HG03175 (cell line): ENCODE measurements at regions not wholly inside any gene's neighbourhood (a gene's known extent, or its start where the extent isn't known, plus 50 kb on each side); places are given as distances from the start of the nearest gene placed in this dataset.
"Not testable (repeated sequence)": the region's sequence is repeated elsewhere in the genome, so short reads cannot be mapped to it uniquely, and the experiment has no call there.

ENCODE experiments used
- ATAC-seq: cut with Tn5 transposase; IDR thresholded peaks from one replicate; pipeline ENCODE4 v1.9.1; 2021; ENCODE audit warnings: mild to moderate bottlenecking, moderate library complexity; ENCODE audit not compliant: unreplicated experiment

- ATAC-seq = no peak
Observed at GRCh38 chrX:42832764-42833549, 55.0 kb upstream of the PPP1R2C start.

- ATAC-seq = not testable (repeated sequence)
Observed at GRCh38 chrX:42833550-42833940, 55.6 kb upstream of the PPP1R2C start.

GRCh38 chrX:42837101-42837726 lies 59.3 kb upstream of the PPP1R2C start:
- ATAC-seq = peak; percentile 43

- peak; percentile 87 for ATAC-seq
Observed at GRCh38 chrX:42837747-42838146, 59.8 kb upstream of the PPP1R2C start.

GRCh38 chrX:42839632-42840031 lies 61.7 kb upstream of the PPP1R2C start:
- no peak for ATAC-seq

- ATAC-seq = no peak
Observed at GRCh38 chrX:42846741-42847140, 68.8 kb upstream of the PPP1R2C start.

GRCh38 chrX:42855259-42855658 lies 77.3 kb upstream of the PPP1R2C start:
- no peak for ATAC-seq

GRCh38 chrX:42857766-42858165 lies 79.8 kb upstream of the PPP1R2C start:
- no peak for ATAC-seq

GRCh38 chrX:42869011-42869410 lies 91.0 kb upstream of the PPP1R2C start:
- no peak for ATAC-seq

GRCh38 chrX:42869659-42870476 lies 91.9 kb upstream of the PPP1R2C start:
- ATAC-seq = peak; percentile 90

GRCh38 chrX:42886519-42886918 lies 108.6 kb upstream of the PPP1R2C start:
- ATAC-seq = no peak

GRCh38 chrX:42900947-42901346 lies 123.0 kb upstream of the PPP1R2C start:
- ATAC-seq = no peak

GRCh38 chrX:42902513-42902912 lies 124.5 kb upstream of the PPP1R2C start:
- no peak for ATAC-seq

- ATAC-seq = no peak
Observed at GRCh38 chrX:42920752-42921151, 142.8 kb upstream of the PPP1R2C start.

- no peak for ATAC-seq
Observed at GRCh38 chrX:42930071-42930470, 152.1 kb upstream of the PPP1R2C start.

GRCh38 chrX:42930951-42931350 lies 153.0 kb upstream of the PPP1R2C start:
- ATAC-seq = no peak

- ATAC-seq = no peak
Observed at GRCh38 chrX:42933187-42933586, 155.2 kb upstream of the PPP1R2C start.

GRCh38 chrX:42934020-42934726 lies 156.2 kb upstream of the PPP1R2C start:
- peak; percentile 94 for ATAC-seq

GRCh38 chrX:42941671-42942070 lies 163.7 kb upstream of the PPP1R2C start:
- no peak for ATAC-seq

GRCh38 chrX:42943051-42943974 lies 165.3 kb upstream of the PPP1R2C start:
- peak; percentile 91 for ATAC-seq
